ENCODE measurements at regions not wholly inside any gene's neighbourhood (a gene's known extent, or its start where the extent isn't known, plus 50 kb on each side); places are given as distances from the start of the nearest gene placed in this dataset.

GRCh38 chr5:1955586-1955985 lies 72.9 kb upstream of the IRX4 start:
- no peak for TF ChIP-seq EZH2 (IDR thresholded peaks at IDR 0.05; ENCODE audit: borderline replicate concordance, low read depth, low read length, severe bottlenecking)
- TF ChIP-seq CTCF (IDR thresholded peaks at IDR 0.05; ENCODE audit: extremely low read depth in 1 of 2, insufficient read depth in 1 of 2, low read depth in 1 of 2, low read length in 2 of 2): no peak
- TF ChIP-seq JUN (IDR thresholded peaks at IDR 0.05; ENCODE audit: borderline replicate concordance, insufficient read depth, insufficient read length, low read depth): no peak

Measured in endothelial cell of umbilical vein (primary cell).